Keratinocyte (primary cell): ENCODE measurements at regions not wholly inside any gene's neighbourhood (a gene's known extent, or its start where the extent isn't known, plus 50 kb on each side); places are given as distances from the start of the nearest gene placed in this dataset.

ENCODE experiments used
- DNase-seq: peaks from one replicate; pipeline ENCODE4 v3.0.0-alpha.2; 2011; ENCODE audit warnings: low read depth, missing footprints, low spot score
- FAIRE-seq: peaks from 2 replicates; lab custom pipeline; 2011; peaks lifted over from hg19 to GRCh38; lab: Jason Lieb, UNC
- H2AFZ ChIP-seq: 2 replicates; pipeline ENCODE4 v1.6.0; 2012; ENCODE audit warnings: low read length, control low read depth, inconsistent platforms; ENCODE audit not compliant: control insufficient read depth
- H3K27ac ChIP-seq: 2 replicates; pipeline ENCODE4 v1.5.1; 2011; ENCODE audit warnings: low read length; ENCODE audit not compliant: control insufficient read depth, insufficient read depth
- H3K27me3 ChIP-seq: 3 replicates; pipeline ENCODE4 v1.6.0; 2011; ENCODE audit warnings: low read length; ENCODE audit not compliant: control insufficient read depth, insufficient read depth; ENCODE audit errors: extremely low read depth
- H3K36me3 ChIP-seq, 2 experiments: 2 replicates in 1 of 2; 3 replicates in 1 of 2; pipeline ENCODE4 v1.5.1; 2011; ENCODE audit warnings: low read length in 2 of 2, mild to moderate bottlenecking in 1 of 2; ENCODE audit not compliant: control insufficient read depth in 2 of 2, insufficient read depth in 2 of 2; ENCODE audit errors: extremely low read depth in 1 of 2
- H3K4me1 ChIP-seq: 3 replicates; pipeline ENCODE4 v1.5.1; 2011; ENCODE audit warnings: low read length; ENCODE audit not compliant: control insufficient read depth, insufficient read depth; ENCODE audit errors: extremely low read depth
- H3K4me2 ChIP-seq: 3 replicates; pipeline ENCODE4 v1.6.0; 2011; ENCODE audit warnings: low read depth, low read length; ENCODE audit not compliant: control insufficient read depth, insufficient read depth; ENCODE audit errors: extremely low read depth
- H3K4me3 ChIP-seq, 3 experiments: fragments of 200-600 bp in 1 of 3; sonication (generic) in 1 of 3; 2 replicates in 2 of 3; 3 replicates in 1 of 3; pipeline ENCODE4 v1.5.1; 2011 to 2016; ENCODE audit warnings: low read length in 3 of 3, mild to moderate bottlenecking in 3 of 3, control low read depth in 2 of 3, inconsistent platforms in 1 of 3, low read depth in 1 of 3, mixed read lengths in 1 of 3, mixed run types in 1 of 3, moderate library complexity in 1 of 3; ENCODE audit not compliant: control insufficient read depth in 2 of 3, insufficient read depth in 2 of 3; ENCODE audit errors: extremely low read depth in 1 of 3
- H3K79me2 ChIP-seq: 2 replicates; pipeline ENCODE4 v1.6.0; 2012; ENCODE audit warnings: low read length; ENCODE audit not compliant: control insufficient read depth, insufficient read depth
- H3K9ac ChIP-seq: 3 replicates; pipeline ENCODE4 v1.6.0; 2011; ENCODE audit warnings: low read length; ENCODE audit not compliant: control insufficient read depth, insufficient read depth; ENCODE audit errors: extremely low read depth
- H3K9me1 ChIP-seq: 3 replicates; pipeline ENCODE4 v1.6.0; 2011; ENCODE audit warnings: low read length; ENCODE audit not compliant: control insufficient read depth, insufficient read depth; ENCODE audit errors: extremely low read depth
- H3K9me3 ChIP-seq: 2 replicates; pipeline ENCODE4 v1.5.1; 2012; ENCODE audit warnings: low read depth, low read length; ENCODE audit not compliant: control insufficient read depth
- H4K20me1 ChIP-seq: 3 replicates; pipeline ENCODE4 v1.6.0; 2011; ENCODE audit warnings: low read length; ENCODE audit not compliant: control insufficient read depth, insufficient read depth; ENCODE audit errors: extremely low read depth
- EZH2 ChIP-seq: IDR thresholded peaks from one replicate; pipeline ENCODE4 v1.6.1; 2012; ENCODE audit warnings: inconsistent platforms, mild to moderate bottlenecking, low read length, moderate library complexity
- dilution Hi-C: fragments of 300-500 bp; cut with MboI; formaldehyde crosslinking; loops from one replicate; pipeline ENCODE4 v1.7.0; 2020; ENCODE audit warnings: low sequenced_read_pairs; ENCODE audit not compliant: extremely low pct_ligation_motif_present
- TF ChIP-seq, protein P1 (sequence below), 3 experiments: IDR thresholded peaks in 1 of 3; conservative IDR thresholded peaks in 1 of 3; optimal IDR thresholded peaks in 1 of 3; 2 replicates in 2 of 3; 3 replicates in 1 of 3; pipeline versions ENCODE3 to v1.5.1; 2011; ENCODE audit warnings: low read length in 3 of 3, mild to moderate bottlenecking in 3 of 3, moderate library complexity in 2 of 3, control low read depth in 1 of 3, inconsistent platforms in 1 of 3; ENCODE audit not compliant: insufficient read depth in 2 of 3; ENCODE audit errors: extremely low read depth in 1 of 3

- Histone ChIP-seq H4K20me1 (no peaks in the 10 kb centered on the region), H3K4me1 (no peaks in the 10 kb centered on the region), H2AFZ (no peak overlapping the region), H3K79me2 (no peaks in the 10 kb centered on the region), H3K27me3 (no peaks in the 10 kb centered on the region), H3K4me2 (no peak overlapping the region), H3K4me3 (no peak overlapping the region), H3K36me3 (no peaks in the 10 kb centered on the region), H3K27ac (no peak overlapping the region), H3K9me1 (no peaks in the 10 kb centered on the region), H3K9ac (no peak overlapping the region), H3K9me3 (no peaks in the 10 kb centered on the region)
- DNase-seq (no peak), FAIRE-seq (peak; percentile 36)
- dilution Hi-C loops: no loop called here
- TF ChIP-seq EZH2: no peak
- TF ChIP-seq, protein P1, sequence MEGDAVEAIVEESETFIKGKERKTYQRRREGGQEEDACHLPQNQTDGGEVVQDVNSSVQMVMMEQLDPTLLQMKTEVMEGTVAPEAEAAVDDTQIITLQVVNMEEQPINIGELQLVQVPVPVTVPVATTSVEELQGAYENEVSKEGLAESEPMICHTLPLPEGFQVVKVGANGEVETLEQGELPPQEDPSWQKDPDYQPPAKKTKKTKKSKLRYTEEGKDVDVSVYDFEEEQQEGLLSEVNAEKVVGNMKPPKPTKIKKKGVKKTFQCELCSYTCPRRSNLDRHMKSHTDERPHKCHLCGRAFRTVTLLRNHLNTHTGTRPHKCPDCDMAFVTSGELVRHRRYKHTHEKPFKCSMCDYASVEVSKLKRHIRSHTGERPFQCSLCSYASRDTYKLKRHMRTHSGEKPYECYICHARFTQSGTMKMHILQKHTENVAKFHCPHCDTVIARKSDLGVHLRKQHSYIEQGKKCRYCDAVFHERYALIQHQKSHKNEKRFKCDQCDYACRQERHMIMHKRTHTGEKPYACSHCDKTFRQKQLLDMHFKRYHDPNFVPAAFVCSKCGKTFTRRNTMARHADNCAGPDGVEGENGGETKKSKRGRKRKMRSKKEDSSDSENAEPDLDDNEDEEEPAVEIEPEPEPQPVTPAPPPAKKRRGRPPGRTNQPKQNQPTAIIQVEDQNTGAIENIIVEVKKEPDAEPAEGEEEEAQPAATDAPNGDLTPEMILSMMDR (optimal IDR thresholded peaks at IDR 0.05 in 1 of 3, IDR thresholded peaks at IDR 0.05 in 1 of 3, conservative IDR thresholded peaks at IDR 0.05 in 1 of 3; ENCODE audit: extremely low read depth in 1 of 3, insufficient read depth in 2 of 3, low read length in 3 of 3): no peak
These were observed 586.0 kb upstream of the VRK2 start for GRCh38 chr2:57460396-57461276.

DNA sequence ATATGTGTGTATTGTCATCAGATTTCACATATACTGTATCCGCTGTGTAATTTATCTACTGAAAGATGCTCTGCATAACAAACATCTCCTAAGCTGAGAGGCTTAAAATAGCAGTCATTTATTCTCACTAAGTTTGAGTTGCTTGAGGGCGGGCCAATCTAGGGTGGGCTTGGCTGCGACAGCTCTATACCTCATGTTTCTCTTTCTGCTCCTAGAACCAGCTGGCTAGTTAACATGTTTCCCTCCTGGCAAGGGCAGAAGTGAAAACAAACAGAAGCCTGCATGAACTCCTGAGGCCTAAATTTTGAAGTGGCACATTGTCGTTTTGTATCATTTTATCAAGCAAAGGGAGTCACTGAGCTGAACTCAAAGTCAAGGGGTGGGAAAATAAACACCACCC lies 585.0 kb upstream of the VRK2 start:
- Histone ChIP-seq H2AFZ (no peak overlapping the region), H3K4me2 (no peak overlapping the region), H3K4me3 (no peak overlapping the region), H3K36me3 (no peaks in the 10 kb centered on the region), H3K9me3 (no peaks in the 10 kb centered on the region), H3K79me2 (no peaks in the 10 kb centered on the region), H3K27ac (no peak overlapping the region), H3K9me1 (no peaks in the 10 kb centered on the region), H3K4me1 (no peaks in the 10 kb centered on the region), H4K20me1 (no peaks in the 10 kb centered on the region), H3K9ac (no peak overlapping the region), H3K27me3 (no peaks in the 10 kb centered on the region)
- FAIRE-seq: no peak
- TF ChIP-seq EZH2: no peak
- TF ChIP-seq, protein P1 (optimal IDR thresholded peaks at IDR 0.05 in 1 of 3, IDR thresholded peaks at IDR 0.05 in 1 of 3, conservative IDR thresholded peaks at IDR 0.05 in 1 of 3; ENCODE audit: extremely low read depth in 1 of 3, insufficient read depth in 2 of 3, low read length in 3 of 3): no peak
- no peak for DNase-seq
- dilution Hi-C loops: no loop called here
